Activated CD4-positive, alpha-beta memory T cell treated with anti-CD3 and anti-CD28 coated beads for 36 hours (primary cell): ENCODE measurements at regions not wholly inside any gene's neighbourhood (a gene's known extent, or its start where the extent isn't known, plus 50 kb on each side); places are given as distances from the start of the nearest gene placed in this dataset.

Source experiments
- CTCF ChIA-PET: fragments of 350-600 bp; sonication (Branson Sonifier 250); formaldehyde crosslinking; loops from one replicate; lab custom pipeline; 2021; ENCODE audit warnings: antibody characterized with exemption, inconsistent platforms; lab: Charles Lee
- POLR2A ChIA-PET: fragments of 350-600 bp; sonication (Branson Sonifier 250); formaldehyde crosslinking; loops from one replicate; lab custom pipeline; 2021; ENCODE audit warnings: antibody characterized with exemption; lab: Charles Lee
- DNase-seq: peaks from one replicate; pipeline ENCODE4 v3.0.0-alpha.2; 2020
- H3K27ac Mint-ChIP-seq: one replicate; pipeline ENCODE4 v1.8.0; 2021; ENCODE audit warnings: mixed read lengths
- H3K27me3 Mint-ChIP-seq: one replicate; pipeline ENCODE4 v1.8.0; 2021; ENCODE audit warnings: mixed read lengths
- H3K36me3 Mint-ChIP-seq: one replicate; pipeline ENCODE4 v1.8.0; 2021; ENCODE audit warnings: mixed read lengths
- H3K4me1 Mint-ChIP-seq: one replicate; pipeline ENCODE4 v1.8.0; 2021; ENCODE audit warnings: low read depth, mixed read lengths
- H3K4me3 Mint-ChIP-seq: one replicate; pipeline ENCODE4 v1.8.0; 2021; ENCODE audit warnings: mild to moderate bottlenecking, mixed read lengths
- H3K9me3 Mint-ChIP-seq: one replicate; pipeline ENCODE4 v1.8.0; 2021; ENCODE audit warnings: mixed read lengths
- intact Hi-C: fragments of 100-400 bp; cut with micrococcal nuclease; formaldehyde crosslinking; loops from one replicate; pipeline ENCODE4 v1.15.1; 2023

DNA sequence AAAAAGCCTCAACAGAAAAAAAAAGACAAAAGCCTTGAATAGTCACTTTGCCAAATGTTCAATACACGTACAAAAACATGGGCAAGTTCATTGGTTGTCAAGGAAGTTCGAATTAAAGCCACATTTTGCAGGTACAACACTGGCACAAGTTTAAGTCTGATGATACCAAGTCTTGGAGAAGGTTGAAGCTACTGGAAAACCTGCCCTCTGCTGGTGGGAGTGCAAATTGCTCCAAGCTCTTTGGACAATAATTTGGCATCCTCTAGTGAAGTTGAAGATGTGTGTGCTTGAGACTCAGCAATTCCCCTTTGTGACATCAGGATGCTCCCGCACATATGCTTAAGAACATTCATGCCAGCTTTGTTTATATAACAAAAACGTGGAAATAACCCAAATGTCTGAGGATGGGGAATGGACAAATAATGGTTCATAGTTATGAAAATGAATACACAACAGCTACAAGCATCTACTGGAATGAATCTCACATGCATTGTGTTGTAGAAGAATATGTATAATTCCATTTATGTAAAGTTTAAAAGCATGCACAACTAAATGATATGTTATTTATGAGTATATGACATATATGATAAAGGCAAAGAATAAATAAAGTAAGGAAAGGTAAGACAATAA lies 120.0 kb upstream of the PLPP4 start:
- Mint-ChIP-seq H3K4me3 (no peak overlapping the region), H3K27ac (no peak overlapping the region), H3K9me3 (no peaks in the 10 kb centered on the region), H3K27me3 (peaks cover 13% of the 10 kb centered on the region), H3K4me1 (no peaks in the 10 kb centered on the region), H3K36me3 (no peaks in the 10 kb centered on the region)
- ChIA-PET CTCF (interaction anchor here (0.6 to 2.5 kb wide), 20 partner anchors 9 to 654 kb away, joined by 3 to 15 read pairs (median 4); no protein-coding TSS in a partner anchor), POLR2A (interaction anchor here (0.7 kb wide), 2 partner anchors 87 to 602 kb away, joined by 3 to 4 read pairs; no protein-coding TSS in a partner anchor)
- intact Hi-C loops = loop anchor here (1.0 to 5.0 kb wide), 4 partner anchors 115 to 650 kb away; no protein-coding TSS in a partner anchor
- peak; percentile 72 for DNase-seq

DNA sequence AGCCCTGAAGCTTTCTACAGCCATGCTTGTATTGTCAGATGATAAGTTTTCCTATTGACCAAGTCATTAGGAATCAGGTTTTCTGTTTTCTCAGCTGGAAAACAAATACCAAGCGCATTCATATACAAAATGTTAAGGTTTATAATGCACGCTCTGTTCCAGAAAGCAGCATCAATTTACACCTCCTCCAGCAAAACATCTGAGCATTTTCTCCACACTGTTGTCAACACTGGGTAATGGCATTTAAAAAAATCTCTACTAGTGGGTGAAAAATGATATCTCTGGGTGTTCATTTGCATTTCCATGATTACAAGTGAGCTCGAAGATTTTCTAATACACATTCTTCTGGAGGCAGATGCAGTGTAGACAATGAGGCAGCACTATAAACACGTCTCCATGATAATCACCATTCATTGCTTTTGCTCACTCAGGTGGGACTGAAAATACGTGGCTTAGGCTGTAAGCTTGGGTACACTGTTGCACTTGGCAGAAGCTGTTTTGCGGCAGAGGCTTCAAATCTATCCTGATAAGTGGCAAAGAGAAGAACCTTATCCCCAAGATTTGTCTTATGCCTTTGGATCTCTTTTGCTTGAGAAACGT lies 114.8 kb upstream of the PLPP4 start:
- Mint-ChIP-seq H3K27me3 (peaks cover 5% of the 10 kb centered on the region), H3K36me3 (no peaks in the 10 kb centered on the region), H3K4me1 (no peaks in the 10 kb centered on the region), H3K27ac (no peak overlapping the region), H3K4me3 (no peak overlapping the region), H3K9me3 (no peaks in the 10 kb centered on the region)
- intact Hi-C loops = no loop called here
- ChIA-PET POLR2A (no interaction called here), CTCF (interaction anchor here (0.7 to 1.1 kb wide), 2 partner anchors 10 to 249 kb away, joined by 3 read pairs; no protein-coding TSS in a partner anchor)
- DNase-seq = no peak

DNA sequence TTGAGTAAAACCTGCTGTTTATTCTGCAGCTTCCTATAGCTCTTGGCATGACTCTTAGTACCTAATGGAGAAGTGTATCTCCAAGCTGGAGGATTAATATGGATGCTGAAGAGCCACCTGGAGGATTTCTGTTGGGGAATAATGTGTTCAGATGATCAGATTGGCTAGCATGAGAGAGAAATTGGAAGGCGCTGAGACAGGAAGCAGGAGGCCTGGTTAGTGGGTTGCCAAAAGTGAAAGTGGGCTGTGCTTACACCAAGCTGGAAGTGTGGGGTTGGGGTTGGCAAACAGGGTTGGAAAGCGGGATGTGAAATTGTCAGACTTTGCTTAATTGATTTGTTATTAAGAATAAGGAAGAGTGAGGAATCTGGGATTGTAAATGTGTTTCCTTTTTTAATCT lies 111.8 kb upstream of the PLPP4 start:
- H3K9me3 Mint-ChIP-seq = no peaks in the 10 kb centered on the region
- DNase-seq = no peak
- no peak overlapping the region for H3K27ac Mint-ChIP-seq
- CTCF ChIA-PET = interaction anchor here (2.9 kb wide), 1 partner anchor 8 kb away, joined by 13 read pairs; no protein-coding TSS in a partner anchor
- H3K4me1 Mint-ChIP-seq = no peaks in the 10 kb centered on the region
- H3K4me3 Mint-ChIP-seq = no peak overlapping the region
- H3K27me3 Mint-ChIP-seq = peaks cover 7% of the 10 kb centered on the region
- POLR2A ChIA-PET = no interaction called here
- no peaks in the 10 kb centered on the region for H3K36me3 Mint-ChIP-seq
- intact Hi-C loops = no loop called here

DNA sequence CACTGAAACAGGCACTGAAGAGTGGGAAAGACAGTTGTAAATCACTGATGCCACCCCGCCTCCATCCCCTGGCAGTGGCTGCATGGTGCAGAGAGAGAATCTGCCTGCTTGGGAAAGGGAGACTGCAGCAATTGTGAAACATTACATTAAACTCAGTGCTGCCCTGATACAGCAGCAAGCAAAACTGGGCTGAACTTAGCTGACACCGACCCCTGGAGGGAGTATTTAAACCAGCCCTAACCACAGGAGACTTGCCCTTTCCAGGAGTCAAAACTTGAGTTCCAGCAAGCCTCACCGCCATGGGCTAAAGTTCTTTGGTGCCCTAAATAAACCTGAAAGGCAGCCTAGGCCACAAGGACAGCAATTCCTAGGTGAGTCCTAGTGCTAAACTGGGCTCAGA lies 109.4 kb upstream of the PLPP4 start:
- CTCF ChIA-PET = interaction anchor here (2.9 kb wide), 1 partner anchor 10 kb away, joined by 13 read pairs; no protein-coding TSS in a partner anchor
- POLR2A ChIA-PET = no interaction called here
- Mint-ChIP-seq H3K27me3 (peaks cover 3% of the 10 kb centered on the region), H3K27ac (no peak overlapping the region), H3K4me1 (no peaks in the 10 kb centered on the region), H3K36me3 (no peaks in the 10 kb centered on the region), H3K4me3 (no peak overlapping the region), H3K9me3 (no peaks in the 10 kb centered on the region)
- intact Hi-C loops = no loop called here
- no peak for DNase-seq

DNA sequence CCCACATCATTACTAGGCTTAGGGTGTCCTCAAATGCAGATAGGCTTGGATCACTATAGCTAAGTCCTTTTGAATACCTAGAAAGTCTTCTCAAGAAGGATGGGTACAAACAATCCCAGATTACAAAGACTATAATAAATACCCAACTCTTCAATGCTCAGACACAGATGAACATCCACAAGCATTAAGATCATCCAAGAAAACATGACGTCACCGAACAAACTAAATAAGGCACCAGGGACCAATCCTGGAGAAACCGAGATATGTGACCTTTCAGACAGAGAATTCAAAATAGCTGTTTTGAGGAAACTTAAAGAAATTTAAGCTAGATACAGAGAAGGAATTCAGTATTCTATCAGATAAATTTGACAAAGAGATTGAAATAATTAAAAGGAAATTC lies 108.0 kb upstream of the PLPP4 start:
- Mint-ChIP-seq H3K27ac (no peak overlapping the region), H3K9me3 (no peaks in the 10 kb centered on the region), H3K36me3 (no peaks in the 10 kb centered on the region), H3K4me1 (no peaks in the 10 kb centered on the region), H3K4me3 (no peak overlapping the region), H3K27me3 (peaks cover 3% of the 10 kb centered on the region)
- intact Hi-C loops = no loop called here
- POLR2A ChIA-PET = no interaction called here
- DNase-seq = no peak
- CTCF ChIA-PET = no interaction called here

DNA sequence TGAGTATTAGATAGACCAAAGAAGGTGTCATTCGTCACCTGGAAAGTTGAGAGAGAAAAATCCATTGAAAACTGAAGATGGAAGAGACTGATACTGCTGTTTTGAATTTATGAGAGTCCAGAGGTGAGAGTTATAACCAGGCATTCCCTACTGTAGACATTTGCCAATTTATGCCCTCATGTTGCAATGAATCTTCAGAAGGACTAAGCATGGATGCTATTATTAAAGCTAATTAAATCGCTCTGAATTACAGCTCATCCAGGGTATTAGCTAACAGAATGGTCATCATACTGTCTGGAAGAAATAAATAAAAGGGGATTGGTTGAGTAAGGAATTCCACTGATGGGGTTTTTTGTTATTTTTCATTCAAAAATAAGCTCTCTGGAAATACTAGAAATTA lies 101.6 kb upstream of the PLPP4 start:
- Mint-ChIP-seq H3K4me1 (no peaks in the 10 kb centered on the region), H3K27ac (no peak overlapping the region), H3K27me3 (no peaks in the 10 kb centered on the region), H3K36me3 (no peaks in the 10 kb centered on the region), H3K4me3 (no peak overlapping the region), H3K9me3 (no peaks in the 10 kb centered on the region)
- DNase-seq = no peak
- POLR2A ChIA-PET = no interaction called here
- CTCF ChIA-PET = no interaction called here
- intact Hi-C loops = no loop called here

DNA sequence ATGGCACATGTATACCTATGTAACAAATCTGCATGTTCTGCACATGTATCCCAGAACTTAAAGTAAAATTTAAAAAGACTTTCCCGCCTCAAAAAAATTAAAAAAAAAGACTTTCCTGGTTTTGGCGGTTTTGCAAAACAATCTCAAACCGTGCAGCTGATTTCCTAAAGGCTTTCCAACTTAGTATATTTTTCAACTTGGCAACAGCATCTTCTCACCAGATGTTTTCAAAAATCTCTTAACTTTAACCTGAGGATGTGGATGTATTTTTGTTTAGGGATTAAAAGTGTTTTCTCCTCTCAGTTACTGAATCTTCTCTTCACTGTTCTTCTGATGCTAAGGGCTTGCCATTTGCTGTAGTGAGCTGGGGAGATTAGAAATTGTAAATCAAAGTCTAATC lies 96.5 kb upstream of the PLPP4 start:
- H3K4me1 Mint-ChIP-seq = no peaks in the 10 kb centered on the region
- H3K27me3 Mint-ChIP-seq = no peaks in the 10 kb centered on the region
- no peaks in the 10 kb centered on the region for H3K9me3 Mint-ChIP-seq
- intact Hi-C loops = no loop called here
- no peak overlapping the region for H3K4me3 Mint-ChIP-seq
- H3K36me3 Mint-ChIP-seq = no peaks in the 10 kb centered on the region
- DNase-seq = no peak
- no peak overlapping the region for H3K27ac Mint-ChIP-seq
- ChIA-PET CTCF (no interaction called here), POLR2A (no interaction called here)

DNA sequence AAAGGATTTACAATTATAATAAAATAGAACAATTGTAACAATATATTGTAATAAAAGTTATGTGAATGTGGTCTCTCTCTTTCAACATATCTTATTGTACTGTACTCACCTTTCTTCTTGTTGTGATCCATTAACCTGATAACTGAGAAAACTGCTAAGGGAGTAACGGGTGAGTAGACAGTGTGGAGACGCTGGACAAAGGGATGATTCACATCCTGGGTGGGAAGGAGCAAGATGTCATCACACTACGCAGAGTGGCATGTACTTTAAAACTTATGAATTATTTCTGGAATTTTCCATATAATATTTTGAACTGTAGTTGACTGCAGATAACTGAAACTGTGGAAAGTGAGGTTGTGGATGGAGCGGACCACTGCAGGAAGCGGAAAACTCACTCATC lies 91.2 kb upstream of the PLPP4 start:
- intact Hi-C loops = no loop called here
- Mint-ChIP-seq H3K36me3 (no peaks in the 10 kb centered on the region), H3K4me3 (no peak overlapping the region), H3K9me3 (no peaks in the 10 kb centered on the region), H3K27me3 (no peaks in the 10 kb centered on the region), H3K27ac (no peak overlapping the region), H3K4me1 (no peaks in the 10 kb centered on the region)
- ChIA-PET POLR2A (no interaction called here), CTCF (no interaction called here)
- no peak for DNase-seq

DNA sequence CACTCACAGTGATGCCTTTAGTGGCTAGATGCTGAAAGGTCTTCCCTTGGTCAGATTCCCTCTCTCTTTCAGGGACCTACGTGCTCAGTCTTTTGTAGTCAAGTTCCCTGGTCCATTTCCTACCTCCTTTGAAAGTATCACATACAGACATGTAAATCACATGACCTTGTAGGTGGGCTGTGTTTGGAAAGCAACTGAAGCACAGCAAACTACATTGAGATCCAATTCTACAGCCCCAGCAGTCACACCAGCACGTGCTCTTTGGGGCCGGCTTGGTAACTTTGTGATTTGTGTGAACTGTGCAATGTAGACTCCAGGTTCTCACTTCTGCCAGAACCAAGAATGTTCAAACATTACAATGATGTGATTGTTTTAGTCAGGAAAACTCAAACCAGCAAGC lies 89.7 kb upstream of the PLPP4 start:
- DNase-seq = no peak
- Mint-ChIP-seq H3K9me3 (no peaks in the 10 kb centered on the region), H3K27me3 (peaks cover 2% of the 10 kb centered on the region), H3K27ac (no peak overlapping the region), H3K4me1 (no peaks in the 10 kb centered on the region), H3K36me3 (no peaks in the 10 kb centered on the region), H3K4me3 (no peak overlapping the region)
- intact Hi-C loops = no loop called here
- POLR2A ChIA-PET = no interaction called here
- CTCF ChIA-PET = no interaction called here

DNA sequence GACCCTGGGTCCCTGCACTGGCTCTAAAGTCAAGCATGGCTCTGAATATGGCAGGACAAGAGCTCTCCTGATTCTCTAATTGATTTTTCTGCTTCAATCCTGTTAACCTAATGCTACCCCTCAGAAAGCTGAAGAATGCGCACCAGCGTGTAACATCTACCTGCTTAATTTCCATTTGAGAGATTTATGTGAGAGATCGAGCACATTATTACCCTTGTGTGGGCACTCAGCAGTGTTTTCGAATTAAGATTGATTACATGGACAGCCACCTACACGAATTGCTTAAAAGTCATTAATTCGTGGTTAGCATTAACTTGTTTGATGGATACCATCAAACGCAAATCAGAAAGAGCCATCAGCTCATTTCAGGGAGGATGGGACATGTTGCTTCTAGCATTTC lies 88.7 kb upstream of the PLPP4 start:
- H3K4me1 Mint-ChIP-seq = no peaks in the 10 kb centered on the region

DNA sequence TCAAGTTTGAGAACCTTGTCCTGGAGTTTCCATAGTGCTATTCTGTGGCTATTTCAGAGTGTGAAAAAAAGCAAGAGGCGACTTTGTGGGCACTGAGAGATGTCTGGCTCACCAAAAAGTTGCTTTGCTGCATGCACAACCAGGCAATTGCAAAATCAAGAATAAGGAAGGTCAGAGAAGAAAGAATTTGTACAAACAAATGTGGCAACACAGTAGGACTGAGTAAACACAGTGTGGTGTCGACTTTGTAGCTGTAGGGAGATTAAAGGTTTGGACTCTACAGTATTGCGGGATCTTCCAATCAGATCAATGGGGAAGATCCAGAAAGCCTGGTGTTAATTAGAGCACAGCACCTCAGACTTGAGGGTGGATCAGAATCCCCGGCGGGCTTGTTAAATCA lies 88.1 kb upstream of the PLPP4 start:
- Mint-ChIP-seq H3K27ac (no peak overlapping the region), H3K27me3 (peaks cover 2% of the 10 kb centered on the region), H3K4me3 (no peak overlapping the region), H3K36me3 (no peaks in the 10 kb centered on the region), H3K9me3 (no peaks in the 10 kb centered on the region), H3K4me1 (no peaks in the 10 kb centered on the region)
- ChIA-PET POLR2A (no interaction called here), CTCF (no interaction called here)
- intact Hi-C loops = no loop called here
- no peak for DNase-seq

More for the DNA sequence above, 88.7 kb upstream of the PLPP4 start:
- ChIA-PET POLR2A (no interaction called here), CTCF (no interaction called here)
- Mint-ChIP-seq H3K27me3 (peaks cover 2% of the 10 kb centered on the region), H3K9me3 (no peaks in the 10 kb centered on the region), H3K36me3 (no peaks in the 10 kb centered on the region), H3K4me3 (no peak overlapping the region), H3K27ac (no peak overlapping the region)
- no peak for DNase-seq
- intact Hi-C loops = no loop called here

DNA sequence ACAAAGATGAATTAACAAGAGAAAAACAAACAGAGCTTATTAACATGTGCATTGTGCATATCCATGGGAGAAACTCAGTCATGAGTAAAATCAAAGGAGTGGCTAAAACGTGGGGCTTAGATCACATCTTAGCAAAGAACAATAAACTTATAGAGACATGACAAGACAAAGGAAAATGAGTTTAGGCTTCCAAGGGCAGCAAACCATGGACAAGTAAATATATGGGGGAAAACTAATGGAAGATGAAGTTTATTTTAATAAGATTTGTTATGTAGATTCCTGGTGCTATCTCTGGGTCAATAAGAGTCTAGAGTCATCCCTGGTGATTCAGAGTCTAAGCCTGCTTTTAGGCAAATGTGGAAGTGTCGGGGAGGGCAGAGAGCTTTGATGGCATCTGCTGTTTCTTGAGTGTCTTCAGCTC lies 87.2 kb upstream of the PLPP4 start:
- intact Hi-C loops = no loop called here
- no peak overlapping the region for H3K27ac Mint-ChIP-seq
- no peak for DNase-seq
- H3K27me3 Mint-ChIP-seq = peaks cover 3% of the 10 kb centered on the region
- no peaks in the 10 kb centered on the region for H3K36me3 Mint-ChIP-seq
- POLR2A ChIA-PET = no interaction called here
- no peaks in the 10 kb centered on the region for H3K4me1 Mint-ChIP-seq
- CTCF ChIA-PET = interaction anchor here (1.4 kb wide), 1 partner anchor 33 kb away, joined by 4 read pairs; no protein-coding TSS in a partner anchor
- H3K4me3 Mint-ChIP-seq = no peak overlapping the region
- H3K9me3 Mint-ChIP-seq = no peaks in the 10 kb centered on the region

DNA sequence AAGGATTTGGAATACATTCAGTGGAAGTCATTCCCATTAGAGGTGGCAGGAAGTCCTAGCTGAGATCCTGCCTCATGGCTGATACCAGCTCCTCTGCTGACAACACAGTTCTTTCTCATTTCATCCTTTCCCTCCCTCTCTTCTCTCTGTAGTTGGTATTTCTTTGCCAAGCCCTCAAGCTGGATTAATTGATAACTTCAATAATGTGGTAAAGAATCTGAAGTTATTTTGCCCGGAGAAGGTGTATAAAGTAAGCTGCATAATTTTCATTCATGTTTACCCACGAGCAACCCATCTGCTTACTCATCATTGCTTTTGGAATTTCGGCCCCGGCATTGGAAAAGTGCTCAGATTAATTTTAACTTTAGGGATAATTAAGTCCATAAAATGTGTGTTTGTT lies 85.2 kb upstream of the PLPP4 start:
- H3K36me3 Mint-ChIP-seq = no peaks in the 10 kb centered on the region
- ChIA-PET CTCF (no interaction called here), POLR2A (no interaction called here)
- H3K9me3 Mint-ChIP-seq = no peaks in the 10 kb centered on the region
- H3K4me3 Mint-ChIP-seq = no peak overlapping the region
- DNase-seq = no peak
- H3K27ac Mint-ChIP-seq = no peak overlapping the region
- intact Hi-C loops = no loop called here
- H3K27me3 Mint-ChIP-seq = peaks cover 3% of the 10 kb centered on the region
- H3K4me1 Mint-ChIP-seq = no peaks in the 10 kb centered on the region
